ENCODE measurements at regions not wholly inside any gene's neighbourhood (a gene's known extent, or its start where the extent isn't known, plus 50 kb on each side); places are given as distances from the start of the nearest gene placed in this dataset.

GRCh38 chr4:24476282-24476681 is 108.1 kb downstream of the DHX15 start:
- peak; percentile 60 for DNase-seq (ENCODE audit: low read depth)
- TF ChIP-seq CTCF (conservative IDR thresholded peaks at IDR 0.05; ENCODE audit: low read depth, low read length) = peak; percentile 67

GRCh38 chr4:24475756-24476155 is 108.6 kb downstream of the DHX15 start:
- no peak overlapping the region for H3K4me3 ChIP-seq (ENCODE audit: low read depth, low read length)
- TF ChIP-seq CTCF (conservative IDR thresholded peaks at IDR 0.05; ENCODE audit: low read depth, low read length) = no peak
- no peak for DNase-seq (ENCODE audit: low read depth)

More at GRCh38 chr4:24476282-24476681, 108.1 kb downstream of the DHX15 start:
- no peak overlapping the region for H3K4me3 ChIP-seq (ENCODE audit: low read depth, low read length)

- peak overlapping the region; percentile 68 for H3K4me3 ChIP-seq (ENCODE audit: low read depth, low read length)
- DNase-seq (ENCODE audit: low read depth) = peak; percentile 46
- TF ChIP-seq CTCF (conservative IDR thresholded peaks at IDR 0.05; ENCODE audit: low read depth, low read length) = no peak
Observed at GRCh38 chr4:24473309-24473721, 111.0 kb downstream of the DHX15 start.

- peak; percentile 79 for DNase-seq (ENCODE audit: low read depth)
- H3K4me3 ChIP-seq (ENCODE audit: low read depth, low read length) = peak overlapping the region; percentile 68
- TF ChIP-seq CTCF (conservative IDR thresholded peaks at IDR 0.05; ENCODE audit: low read depth, low read length) = peak; percentile 56
Observed at GRCh38 chr4:24472514-24473308, 111.6 kb downstream of the DHX15 start.

GRCh38 chr4:24472161-24472510 is 112.2 kb downstream of the DHX15 start:
- H3K4me3 ChIP-seq (ENCODE audit: low read depth, low read length) = peak overlapping the region; percentile 68
- no peak for TF ChIP-seq CTCF (conservative IDR thresholded peaks at IDR 0.05; ENCODE audit: low read depth, low read length)
- no peak for DNase-seq (ENCODE audit: low read depth)

- peak overlapping the region; percentile 68 for H3K4me3 ChIP-seq (ENCODE audit: low read depth, low read length)
- no peak for DNase-seq (ENCODE audit: low read depth)
- TF ChIP-seq CTCF (conservative IDR thresholded peaks at IDR 0.05; ENCODE audit: low read depth, low read length) = no peak
Observed at GRCh38 chr4:24471486-24472160, 112.7 kb downstream of the DHX15 start.

All from choroid plexus epithelial cell (primary cell).